GM18868 (cell line): ENCODE measurements at regions not wholly inside any gene's neighbourhood (a gene's known extent, or its start where the extent isn't known, plus 50 kb on each side); places are given as distances from the start of the nearest gene placed in this dataset.

ENCODE experiments used
- ATAC-seq: cut with Tn5 transposase; IDR thresholded peaks from one replicate; pipeline ENCODE4 v1.9.1; 2021; ENCODE audit warnings: mild to moderate bottlenecking, moderate library complexity; ENCODE audit not compliant: unreplicated experiment

DNA sequence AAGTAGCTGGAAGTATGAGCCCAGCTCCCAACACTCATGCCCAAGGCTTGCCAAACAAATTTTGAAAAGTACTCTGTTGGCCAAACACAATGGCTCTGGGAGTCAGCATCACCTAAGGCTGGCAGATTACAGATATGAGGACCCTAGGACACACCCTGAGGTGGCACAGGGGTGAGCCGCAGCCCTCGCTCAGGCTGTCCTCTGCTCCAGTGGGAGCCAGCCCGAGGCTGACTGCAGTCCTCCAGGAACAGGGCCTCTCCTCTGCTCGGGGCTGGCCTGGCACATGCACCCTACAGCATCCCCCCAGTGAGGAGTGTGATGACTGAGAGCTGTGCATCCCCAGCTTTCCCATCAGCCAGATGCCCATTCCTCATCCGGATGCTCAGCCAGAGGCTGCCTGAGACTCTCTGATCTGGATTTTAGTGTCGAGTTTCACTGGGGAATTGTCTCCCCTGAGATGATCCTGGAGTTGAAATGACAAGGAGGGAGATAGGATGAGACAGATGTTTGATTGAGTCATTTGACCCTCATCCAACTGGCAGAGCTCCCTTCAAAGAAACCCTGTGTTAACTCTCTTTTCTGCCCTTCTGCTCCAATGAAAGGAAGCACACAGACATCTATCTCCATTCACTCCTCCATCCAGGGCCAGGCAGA, 269.3 kb upstream of the NCKAP5 start:
- no peak for ATAC-seq

DNA sequence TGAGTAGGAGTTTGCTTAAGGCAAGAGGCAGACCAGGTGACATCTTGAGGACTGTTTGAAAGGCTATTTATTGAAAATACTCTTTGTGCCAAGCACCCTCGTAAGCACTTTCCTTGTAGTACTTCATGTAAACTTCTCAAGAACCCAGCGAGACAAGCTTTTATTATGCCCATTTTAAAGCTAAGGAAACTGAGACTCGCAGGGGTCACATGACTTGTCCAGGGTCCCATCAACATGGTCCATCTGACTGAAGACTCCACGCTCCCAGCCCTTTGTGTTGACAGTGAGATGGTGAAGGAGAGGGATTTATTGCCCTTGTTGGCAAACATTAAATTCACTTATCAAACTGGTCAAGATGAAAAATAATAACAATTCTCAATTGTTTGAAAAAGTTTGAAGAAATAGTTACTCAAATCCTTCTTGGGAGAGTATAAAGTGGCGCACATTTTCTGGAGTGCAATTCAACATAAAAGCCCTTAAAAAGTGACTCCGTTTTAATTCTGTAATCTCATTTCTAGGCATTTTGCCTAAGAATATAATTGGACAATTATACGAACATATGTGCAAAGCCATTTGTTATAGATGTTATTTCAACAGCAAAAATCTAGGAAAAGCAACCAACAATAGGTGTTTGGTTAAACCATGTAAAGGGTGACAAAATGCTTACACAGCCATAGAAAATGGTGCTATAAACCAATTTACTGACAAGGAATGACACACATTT, 270.5 kb upstream of the NCKAP5 start:
- no peak for ATAC-seq

DNA sequence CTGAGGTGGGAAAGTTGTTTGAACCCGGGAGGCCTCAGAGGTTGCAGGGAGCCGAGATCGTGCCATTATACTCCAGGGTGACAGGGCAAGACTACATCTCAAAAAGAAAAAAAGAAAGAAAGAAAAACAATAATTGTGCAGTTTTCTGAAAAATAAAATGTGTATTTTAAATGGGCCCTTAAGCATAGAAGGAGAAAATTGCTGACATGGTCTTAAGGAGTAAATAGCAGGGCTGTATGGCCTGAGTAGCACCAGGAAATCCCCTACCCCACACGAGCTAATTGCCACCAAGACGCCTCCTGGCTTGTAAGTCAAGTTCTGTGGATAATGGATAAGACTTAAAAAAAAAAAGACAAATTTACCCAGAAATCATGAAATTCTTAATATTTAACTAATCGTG, 271.4 kb upstream of the NCKAP5 start:
- ATAC-seq, result no peak

DNA sequence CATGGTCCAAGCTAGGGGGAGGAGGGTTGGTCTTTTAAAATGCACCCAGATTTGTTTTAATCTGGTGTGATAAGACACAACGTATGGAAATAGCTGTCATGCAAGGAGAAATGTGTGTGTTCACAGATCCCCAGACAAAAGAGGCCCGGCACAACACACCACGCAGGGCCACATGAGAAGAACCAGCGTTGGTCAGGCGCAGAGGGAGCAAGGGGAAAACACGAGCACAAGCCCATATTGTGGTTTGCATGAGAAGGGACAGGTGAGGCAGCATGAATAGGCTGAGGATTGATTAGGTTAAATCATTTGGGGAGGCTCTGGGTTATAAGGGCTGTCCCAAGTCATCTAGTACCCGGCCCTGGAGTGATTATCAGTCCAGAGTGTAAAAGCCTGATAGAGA, 272.5 kb upstream of the NCKAP5 start:
- ATAC-seq, result no peak

DNA sequence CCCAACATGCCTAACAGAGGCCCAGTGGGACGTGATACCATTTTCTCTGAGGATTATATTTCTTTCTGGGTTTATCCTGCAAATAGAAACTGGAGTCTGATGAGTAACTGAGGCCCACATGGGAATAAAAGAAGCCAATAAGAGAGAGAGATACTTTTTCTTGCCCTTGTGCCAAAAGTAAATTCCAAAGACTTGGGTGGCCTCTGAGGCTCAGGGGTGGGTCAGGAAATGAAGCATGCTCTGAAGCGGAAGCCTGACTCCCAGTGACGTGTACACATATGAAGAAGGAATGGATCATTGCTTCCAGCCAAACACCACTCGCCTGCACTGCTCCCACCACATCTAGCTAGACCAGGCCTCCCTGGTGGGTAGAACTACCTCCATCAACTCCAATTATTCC, 273.6 kb upstream of the NCKAP5 start:
- no peak for ATAC-seq

DNA sequence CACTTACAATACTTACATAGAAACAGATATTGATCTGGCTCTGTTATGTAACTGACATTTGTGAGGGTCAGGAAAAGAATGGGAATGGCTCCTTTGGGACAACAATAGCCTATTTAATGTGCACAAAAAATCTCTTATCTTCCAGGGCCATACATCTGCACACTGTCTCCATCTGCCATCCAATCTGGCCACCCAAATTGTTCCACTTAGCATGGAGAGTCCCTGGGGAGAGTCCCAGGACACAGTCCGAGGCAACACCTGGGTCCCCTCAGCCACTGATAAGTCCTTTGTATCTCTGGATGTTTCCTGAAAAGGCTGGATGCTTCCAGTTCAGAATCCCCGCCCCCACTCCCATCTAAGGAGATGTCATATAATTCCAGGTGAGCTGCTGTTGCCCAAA, 274.2 kb upstream of the NCKAP5 start:
- ATAC-seq, result no peak

DNA sequence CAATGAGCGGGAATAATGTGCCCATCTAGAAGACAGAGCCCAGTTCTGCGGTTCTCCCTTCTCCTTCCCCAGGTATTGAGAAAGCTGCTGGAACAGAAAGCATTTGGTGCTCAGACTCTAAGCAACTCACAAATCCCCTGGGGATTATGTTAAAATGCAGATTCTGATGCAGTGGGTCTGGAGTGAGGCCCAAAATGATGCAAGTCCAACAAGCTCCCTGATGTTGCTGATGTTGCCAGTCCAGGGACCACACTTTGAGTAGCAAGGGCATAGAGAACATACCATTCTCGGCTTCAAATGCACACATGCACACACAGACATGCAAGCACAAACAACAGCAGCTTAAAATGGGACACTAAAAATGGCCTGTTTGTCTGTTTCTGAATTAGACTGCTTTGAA, 274.8 kb upstream of the NCKAP5 start:
- no peak for ATAC-seq

DNA sequence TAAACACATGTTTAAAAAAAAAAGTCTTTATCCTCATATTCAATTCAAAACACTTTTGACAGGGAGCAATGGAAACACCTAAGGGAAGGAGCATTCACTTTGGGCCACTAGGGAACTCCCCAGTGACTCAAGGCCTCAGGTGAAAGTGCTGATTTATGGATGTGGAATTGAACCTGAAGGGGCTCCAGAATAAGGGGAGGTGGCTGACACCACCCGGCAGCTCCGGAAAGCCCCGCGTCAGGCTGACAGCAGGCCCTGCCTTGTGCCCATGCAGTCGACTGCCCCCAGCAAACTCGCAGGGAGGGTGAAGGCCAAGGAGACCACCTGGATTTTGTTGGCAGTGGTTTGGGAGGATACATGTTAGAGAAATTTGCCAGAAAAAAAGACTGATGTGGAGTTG, 275.3 kb upstream of the NCKAP5 start:
- no peak for ATAC-seq

DNA sequence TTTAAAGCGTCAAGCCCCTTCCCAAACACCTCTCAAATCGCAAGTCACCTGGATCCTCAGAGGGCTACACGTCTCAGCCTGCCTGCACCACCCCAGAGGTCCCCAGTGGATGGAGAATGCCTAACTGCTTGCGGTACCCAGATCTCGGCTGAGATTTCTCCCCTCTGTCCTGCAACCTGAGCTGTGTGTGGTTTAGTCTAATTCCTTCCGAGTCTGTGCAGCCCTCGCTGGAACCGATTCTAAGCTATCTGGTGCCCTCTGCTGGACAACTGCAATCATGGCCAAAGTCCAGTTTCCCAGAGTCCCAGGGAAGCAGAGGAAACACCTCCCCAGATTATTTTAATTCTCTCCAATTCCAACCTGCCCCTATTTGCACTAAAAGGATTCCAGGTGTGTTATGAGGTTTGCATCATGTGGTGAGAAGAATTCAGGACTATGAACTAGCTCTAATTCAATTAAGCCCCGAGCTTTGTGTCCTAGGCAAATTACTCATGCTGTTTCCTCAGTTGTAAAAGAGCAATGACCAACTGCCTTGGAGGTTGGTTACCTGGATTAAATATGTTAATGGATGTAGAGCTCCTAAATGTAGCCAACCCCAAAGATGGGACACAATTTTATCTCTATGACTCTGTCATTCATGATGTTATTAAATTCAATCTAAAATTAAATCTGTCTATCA, 276.1 kb upstream of the NCKAP5 start:
- ATAC-seq, result peak; percentile 86

DNA sequence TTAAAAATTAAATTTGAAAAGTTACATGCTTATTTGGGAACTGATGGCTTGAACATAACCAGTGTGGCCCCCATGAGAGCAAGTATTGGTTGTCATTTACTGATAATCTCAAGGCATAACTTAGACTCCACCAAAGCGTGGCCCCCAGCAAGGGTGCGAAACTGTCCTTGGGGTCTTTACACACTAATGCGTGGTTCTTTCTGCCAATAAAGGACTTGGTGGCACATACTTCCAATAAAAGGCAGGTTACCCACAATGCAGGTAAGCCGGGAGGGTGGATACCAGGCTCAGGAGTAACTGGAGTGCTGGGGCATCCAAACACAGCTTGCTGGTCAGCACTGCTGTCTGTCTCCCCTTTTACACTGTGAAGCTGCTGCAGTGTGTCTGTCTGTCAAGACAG, 278.2 kb upstream of the NCKAP5 start:
- no peak for ATAC-seq

DNA sequence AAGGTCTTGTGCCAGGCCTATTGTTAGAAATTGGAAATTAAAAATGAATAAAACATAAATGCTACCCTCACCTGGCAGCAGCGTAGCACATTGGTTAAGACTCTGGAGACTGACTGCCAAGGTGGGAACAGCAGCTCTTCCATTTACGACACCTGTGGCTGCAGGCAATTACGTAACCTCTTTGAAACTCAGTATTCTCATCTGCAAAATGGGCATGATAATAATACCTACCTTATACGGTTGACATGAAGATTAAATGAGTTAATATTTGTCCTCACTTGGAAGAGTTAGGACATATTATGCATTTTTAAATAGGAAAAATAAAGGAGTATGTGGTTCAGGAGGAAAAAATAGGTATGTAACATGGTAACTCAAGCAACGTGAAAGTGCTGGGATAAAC, 279.3 kb upstream of the NCKAP5 start:
- no peak for ATAC-seq

DNA sequence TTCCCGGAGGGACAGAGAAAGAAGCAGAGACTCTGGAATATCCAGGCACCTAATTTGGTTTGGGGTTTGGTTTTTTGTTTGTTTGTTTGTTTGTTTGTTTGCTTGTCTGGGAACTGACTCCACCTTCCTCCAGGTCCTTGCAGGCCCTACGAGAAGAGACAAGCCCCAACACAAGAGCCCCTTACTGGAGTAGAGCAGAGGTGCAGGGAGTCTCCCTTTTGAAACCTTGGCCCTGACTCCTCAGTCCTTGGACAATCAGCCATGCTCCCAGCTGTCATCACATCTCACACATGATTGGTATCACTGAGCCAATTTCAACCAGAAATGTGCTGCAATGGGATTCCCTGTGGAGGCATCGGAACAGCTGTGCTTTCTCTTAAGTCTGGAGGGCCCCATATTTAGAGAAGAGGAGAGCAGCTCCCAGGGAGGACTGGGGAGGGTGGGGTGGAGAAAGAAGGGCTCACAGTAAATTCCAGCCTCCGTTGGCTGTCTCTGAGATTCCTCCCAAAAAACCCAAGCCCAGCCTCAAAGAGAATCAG, 279.9 kb upstream of the NCKAP5 start:
- no peak for ATAC-seq

DNA sequence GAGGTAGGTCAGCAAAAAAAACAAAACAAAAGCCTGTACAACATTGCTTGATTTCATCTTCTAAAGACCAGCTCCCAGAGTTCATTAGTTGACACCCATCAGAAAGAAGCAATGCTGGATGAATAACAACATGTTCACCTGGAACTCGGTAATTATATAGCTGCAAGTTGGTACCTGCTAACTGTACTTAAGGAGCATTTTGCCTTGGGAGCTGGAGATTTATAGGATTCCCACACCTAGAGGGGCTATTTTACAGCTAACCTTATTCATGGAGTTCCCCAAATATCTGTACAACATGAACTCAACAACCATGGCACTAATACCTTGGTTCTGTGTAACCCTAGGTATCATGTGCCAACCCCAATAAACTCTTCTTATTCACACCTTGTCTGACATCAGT, 281.1 kb upstream of the NCKAP5 start:
- no peak for ATAC-seq

DNA sequence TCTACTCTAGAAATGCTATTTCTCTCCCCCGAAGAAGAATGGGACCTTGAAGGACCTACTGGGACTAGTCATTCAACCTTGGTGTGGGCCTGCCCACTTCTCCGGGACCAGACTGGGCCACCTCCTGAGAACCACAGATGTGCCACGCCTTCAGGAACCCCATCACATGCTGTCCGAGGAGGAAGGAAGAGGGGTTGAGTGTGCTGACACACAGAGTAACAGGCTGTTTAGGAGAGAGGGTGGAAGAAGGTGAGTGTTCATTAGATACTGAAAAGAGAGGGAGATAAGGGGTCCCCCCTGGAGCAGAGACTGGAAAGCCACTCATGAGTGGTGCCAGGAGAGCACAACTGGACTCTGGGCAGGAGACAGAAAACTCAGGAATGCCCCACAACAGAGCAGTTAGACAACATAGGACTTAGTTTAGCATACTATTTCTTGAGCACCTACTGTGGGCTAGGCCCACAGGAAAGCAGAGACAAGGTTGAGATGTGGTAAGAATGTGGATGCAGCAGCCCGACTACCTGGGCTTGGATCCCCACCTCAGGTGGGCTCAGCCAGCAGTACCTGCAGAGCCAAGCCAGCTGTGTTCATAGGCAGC, 286.4 kb upstream of the NCKAP5 start:
- no peak for ATAC-seq

DNA sequence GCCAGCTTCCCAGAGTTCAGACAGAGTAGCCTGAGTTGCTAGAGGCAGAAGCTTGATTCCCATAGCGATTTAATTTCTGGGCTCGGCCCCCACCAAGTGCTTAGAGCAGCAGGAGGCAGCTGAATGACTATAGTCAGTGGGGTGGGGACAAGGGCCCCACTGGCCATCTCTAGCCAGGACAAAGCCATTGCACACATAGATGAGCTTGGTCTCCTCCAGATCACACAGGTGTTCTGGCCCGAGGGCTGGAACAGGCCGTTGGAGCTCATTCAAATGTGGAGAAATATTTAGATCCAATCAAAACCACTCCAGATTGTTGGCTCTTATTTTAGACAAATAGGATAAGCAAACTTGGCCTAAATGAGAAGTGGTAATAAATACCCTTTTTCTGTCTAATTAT, 287.3 kb upstream of the NCKAP5 start:
- ATAC-seq, result no peak

DNA sequence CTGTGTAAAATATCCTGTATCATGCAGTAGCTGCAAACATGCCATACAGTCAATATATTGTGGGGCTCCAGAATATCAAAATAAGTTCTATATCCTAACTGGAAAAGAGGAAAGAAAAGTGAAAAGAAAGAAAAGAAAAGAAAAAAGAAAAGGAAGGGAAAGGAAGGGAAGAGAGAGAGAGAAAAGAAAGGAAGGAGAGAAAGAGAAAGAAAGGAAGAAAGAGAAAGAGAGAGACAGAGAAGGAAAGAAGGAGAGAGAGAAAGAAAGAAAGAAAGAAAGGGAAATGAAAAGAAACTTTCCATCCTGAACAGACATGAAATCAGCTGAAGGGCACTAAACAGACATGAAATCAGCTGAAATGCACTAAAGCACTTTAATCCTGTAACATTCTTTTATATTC, 288.4 kb upstream of the NCKAP5 start:
- ATAC-seq, result no peak

DNA sequence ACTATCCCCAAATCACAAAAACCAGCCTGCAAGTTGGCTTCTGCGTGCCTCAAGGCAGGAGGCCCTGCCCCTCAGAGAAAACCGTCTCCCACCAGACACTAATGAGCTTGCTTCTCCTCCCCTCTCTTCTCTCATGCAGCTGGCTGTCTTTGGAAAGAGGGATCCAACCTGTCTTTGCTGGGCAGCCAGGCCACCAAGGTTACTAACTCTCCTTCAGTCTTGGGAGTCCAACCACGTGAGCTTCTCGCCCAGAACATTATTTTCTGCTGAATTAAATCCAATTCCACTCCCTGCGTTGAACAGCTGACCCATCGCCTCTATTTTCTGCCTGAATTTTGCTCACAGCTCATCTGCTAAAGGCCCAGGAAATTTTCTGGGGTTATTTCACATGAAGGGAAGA, 291.3 kb upstream of the NCKAP5 start:
- ATAC-seq, result no peak

DNA sequence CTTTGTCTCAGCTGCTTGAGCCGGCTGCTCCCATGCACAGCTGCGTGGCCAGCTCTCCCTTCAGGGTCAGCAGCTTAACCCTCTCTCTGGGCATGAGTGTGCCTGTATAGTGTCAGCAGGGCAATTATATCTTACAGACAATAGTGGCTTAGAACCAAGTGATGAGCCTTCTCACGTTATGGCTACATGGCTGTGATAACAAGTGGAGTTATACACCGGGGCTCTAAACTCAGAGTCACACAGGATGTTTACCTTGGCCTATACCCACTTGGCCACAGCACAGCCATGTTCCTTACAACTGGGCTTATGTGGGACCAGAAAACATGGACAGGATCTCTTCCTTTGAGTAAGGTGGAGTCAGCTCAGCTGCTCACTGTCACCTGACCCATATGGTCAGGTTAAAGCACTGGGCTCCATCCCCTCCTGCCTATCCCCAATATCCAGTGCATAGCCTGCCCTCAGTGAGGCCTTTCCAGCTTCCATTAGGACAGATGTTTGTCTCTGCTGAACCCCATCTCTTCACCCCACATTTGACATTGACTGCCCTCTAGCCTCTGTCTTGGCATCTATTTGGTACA, 294.2 kb upstream of the NCKAP5 start:
- no peak for ATAC-seq

DNA sequence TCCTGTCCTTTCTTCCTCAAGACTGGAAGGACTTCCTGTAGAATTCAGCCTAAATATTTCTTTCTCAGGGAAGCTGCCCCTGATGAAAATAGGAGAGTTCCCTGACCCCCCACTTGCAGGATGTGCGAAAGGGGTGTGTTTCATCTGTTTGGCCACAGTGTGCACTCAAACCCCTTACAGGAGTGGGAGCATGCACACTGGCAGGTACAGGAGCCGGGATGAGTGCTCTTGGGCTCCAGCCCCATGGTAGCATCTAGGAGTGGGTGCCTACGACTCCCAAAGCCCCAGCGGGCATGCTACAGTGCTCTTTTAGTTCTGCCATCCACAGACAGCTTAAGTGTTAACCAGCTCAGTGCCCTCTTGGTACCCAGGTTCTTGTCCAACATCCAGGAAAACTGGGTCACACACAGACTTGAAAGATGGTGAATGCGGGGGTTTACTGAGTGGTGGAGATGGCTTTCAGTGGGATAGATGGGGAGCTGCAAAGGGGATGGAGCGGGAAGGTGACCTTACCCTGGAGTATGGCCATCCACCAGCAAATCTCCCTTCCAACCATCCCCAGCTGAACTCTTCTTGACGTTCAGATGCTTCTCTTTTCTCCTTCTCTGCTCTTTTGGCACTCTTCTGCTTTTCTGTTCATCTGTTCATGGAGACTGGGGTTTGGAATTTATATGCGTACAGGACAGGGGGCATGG, 295.0 kb upstream of the NCKAP5 start:
- ATAC-seq, result no peak

DNA sequence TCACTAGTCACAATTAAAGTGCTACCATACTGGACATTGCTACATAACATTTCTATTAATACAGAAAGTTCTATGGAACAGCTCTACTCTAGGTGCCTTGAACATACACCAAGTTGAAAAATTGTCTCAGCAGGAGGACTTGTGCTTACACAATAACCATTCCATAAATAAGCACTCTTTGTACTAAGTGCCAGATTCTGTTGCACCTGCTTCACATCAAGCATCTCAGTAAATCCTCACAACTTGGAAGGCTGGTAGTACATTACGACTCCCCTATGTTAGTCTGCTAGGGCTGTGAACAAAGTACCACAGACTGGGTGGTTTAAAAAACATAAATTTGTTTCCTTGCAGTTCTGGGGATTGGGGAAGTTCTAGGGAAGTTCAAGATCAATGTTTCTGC, 296.9 kb upstream of the NCKAP5 start:
- no peak for ATAC-seq

DNA sequence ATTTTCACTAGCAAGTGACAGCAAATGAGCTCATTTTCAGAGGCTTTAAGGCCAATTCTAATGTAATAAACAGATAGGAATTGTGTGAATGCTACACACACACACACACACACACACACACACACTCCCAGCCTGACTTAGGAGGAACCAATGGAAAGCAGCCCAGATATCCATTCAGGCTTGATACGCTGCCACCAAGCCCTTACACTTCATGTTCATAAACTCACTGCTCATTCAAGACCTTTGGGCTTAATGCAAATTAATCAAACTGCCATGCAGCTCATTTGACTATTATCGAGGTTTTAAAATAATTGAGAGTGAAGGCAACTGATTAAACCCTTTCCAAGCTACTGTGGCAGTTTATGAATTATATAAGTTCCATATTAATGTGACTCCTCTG, 298.9 kb upstream of the NCKAP5 start:
- ATAC-seq, result no peak
